Mucosa of descending colon (tissue), 3 donors: ENCODE measurements at regions not wholly inside any gene's neighbourhood (a gene's known extent, or its start where the extent isn't known, plus 50 kb on each side); places are given as distances from the start of the nearest gene placed in this dataset.

Experiments
- ATAC-seq: fragments of 200-7000 bp; cut with Tn5 transposase; one replicate; pipeline ENCODE4 v1.9.1; 2020; ENCODE audit warnings: mild to moderate bottlenecking, moderate library complexity
- DNase-seq, 3 donors: peaks; one replicate each; pipeline ENCODE4 v3.0.0-alpha.2; 2020
- H3K36me3 ChIP-seq: fragments of 200-600 bp; one replicate; pipeline ENCODE4 v1.8.0; 2021; ENCODE audit warnings: low read depth, mild to moderate bottlenecking
- H3K4me1 ChIP-seq: fragments of 200-600 bp; one replicate; pipeline ENCODE4 v1.8.0; 2021; ENCODE audit warnings: low read depth, mild to moderate bottlenecking
- H3K4me3 ChIP-seq: fragments of 200-600 bp; one replicate; pipeline ENCODE4 v1.8.0; 2021; ENCODE audit warnings: mild to moderate bottlenecking
- H3K9me3 ChIP-seq: fragments of 200-600 bp; one replicate; pipeline ENCODE4 v1.8.0; 2021; ENCODE audit warnings: mild to moderate bottlenecking
- intact Hi-C, 2 donors: fragments of 100-400 bp; cut with DNase I in 1 of 2; cut with micrococcal nuclease in 1 of 2; formaldehyde crosslinking; loops; one replicate each; pipeline versions ENCODE4 v1.11.0 to v1.11.1; 2022; cut with DNase I, micrococcal nuclease
- TF ChIP-seq, protein P1 (sequence below): fragments of 200-600 bp; IDR thresholded peaks from one replicate; pipeline ENCODE4 v1.8.0; 2022; ENCODE audit warnings: antibody characterized with exemption, mild to moderate bottlenecking
- donor health status: DM: no; HTN: no; CAD: no; lungs with moderate emphysema.
- donor health status: DM: no; HTN: no; CAD: no.
- donor health status: DM: no; HTN: yes; CAD: no.

DNA sequence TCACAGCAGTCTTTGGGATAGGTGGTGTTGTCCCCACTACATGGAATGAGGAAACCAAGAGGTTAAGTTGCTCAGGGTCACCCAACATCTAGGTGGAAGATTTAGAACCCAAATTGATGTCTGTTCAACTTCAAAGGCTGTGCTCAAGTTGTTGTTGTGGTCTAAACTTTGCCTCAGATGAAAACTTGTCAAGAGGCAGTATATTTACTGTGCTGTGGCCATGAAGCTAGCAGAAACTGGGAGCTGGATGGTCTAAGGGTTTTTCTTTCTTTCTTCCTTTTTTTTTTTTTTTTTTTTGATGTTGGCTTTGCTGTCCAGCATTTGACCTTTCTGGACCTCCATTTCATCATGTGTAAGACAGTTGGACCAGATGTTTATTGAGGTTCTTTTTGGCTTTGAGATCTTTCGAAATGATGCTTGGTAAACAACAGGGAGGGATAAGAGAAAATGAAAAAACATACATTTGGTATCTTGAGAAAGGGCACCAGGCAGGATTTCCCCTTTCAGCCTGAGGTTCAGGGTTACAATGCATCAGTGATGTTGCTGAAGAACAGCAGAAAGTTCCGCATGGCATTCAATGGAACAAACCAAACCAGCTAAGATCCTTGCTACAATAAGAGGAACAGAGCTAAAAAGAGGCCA is 166.2 kb upstream of the RPS6KA3 start:
- H3K4me3 ChIP-seq, result no peak overlapping the region
- H3K9me3 ChIP-seq, result no peaks in the 10 kb centered on the region
- H3K4me1 ChIP-seq, result no peaks in the 10 kb centered on the region
- no peak for DNase-seq
- TF ChIP-seq, protein P1, sequence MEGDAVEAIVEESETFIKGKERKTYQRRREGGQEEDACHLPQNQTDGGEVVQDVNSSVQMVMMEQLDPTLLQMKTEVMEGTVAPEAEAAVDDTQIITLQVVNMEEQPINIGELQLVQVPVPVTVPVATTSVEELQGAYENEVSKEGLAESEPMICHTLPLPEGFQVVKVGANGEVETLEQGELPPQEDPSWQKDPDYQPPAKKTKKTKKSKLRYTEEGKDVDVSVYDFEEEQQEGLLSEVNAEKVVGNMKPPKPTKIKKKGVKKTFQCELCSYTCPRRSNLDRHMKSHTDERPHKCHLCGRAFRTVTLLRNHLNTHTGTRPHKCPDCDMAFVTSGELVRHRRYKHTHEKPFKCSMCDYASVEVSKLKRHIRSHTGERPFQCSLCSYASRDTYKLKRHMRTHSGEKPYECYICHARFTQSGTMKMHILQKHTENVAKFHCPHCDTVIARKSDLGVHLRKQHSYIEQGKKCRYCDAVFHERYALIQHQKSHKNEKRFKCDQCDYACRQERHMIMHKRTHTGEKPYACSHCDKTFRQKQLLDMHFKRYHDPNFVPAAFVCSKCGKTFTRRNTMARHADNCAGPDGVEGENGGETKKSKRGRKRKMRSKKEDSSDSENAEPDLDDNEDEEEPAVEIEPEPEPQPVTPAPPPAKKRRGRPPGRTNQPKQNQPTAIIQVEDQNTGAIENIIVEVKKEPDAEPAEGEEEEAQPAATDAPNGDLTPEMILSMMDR, result no peak
- no peak for ATAC-seq
- H3K36me3 ChIP-seq, result no peaks in the 10 kb centered on the region
- intact Hi-C loops, result no loop called here

- Histone ChIP-seq H3K4me1 (no peaks in the 10 kb centered on the region), H3K4me3 (no peak overlapping the region), H3K9me3 (no peaks in the 10 kb centered on the region), H3K36me3 (no peaks in the 10 kb centered on the region)
- intact Hi-C loops, result no loop called here
- ATAC-seq, result no peak
- DNase-seq, result no peak
- TF ChIP-seq, protein P1, result no peak
These were observed 165.3 kb upstream of the RPS6KA3 start for GRCh38 chrX:20432048-20432447.

GRCh38 chrX:20431486-20431885 is 164.8 kb upstream of the RPS6KA3 start:
- H3K4me3 ChIP-seq, result no peak overlapping the region
- intact Hi-C loops, result no loop called here
- H3K9me3 ChIP-seq, result no peaks in the 10 kb centered on the region
- no peaks in the 10 kb centered on the region for H3K4me1 ChIP-seq
- H3K36me3 ChIP-seq, result no peaks in the 10 kb centered on the region
- TF ChIP-seq, protein P1, result no peak
- ATAC-seq (no peak), DNase-seq (no peak)

- no peaks in the 10 kb centered on the region for H3K36me3 ChIP-seq
- ATAC-seq, result no peak
These were observed 160.6 kb upstream of the RPS6KA3 start for GRCh38 chrX:20427173-20427770.

DNA sequence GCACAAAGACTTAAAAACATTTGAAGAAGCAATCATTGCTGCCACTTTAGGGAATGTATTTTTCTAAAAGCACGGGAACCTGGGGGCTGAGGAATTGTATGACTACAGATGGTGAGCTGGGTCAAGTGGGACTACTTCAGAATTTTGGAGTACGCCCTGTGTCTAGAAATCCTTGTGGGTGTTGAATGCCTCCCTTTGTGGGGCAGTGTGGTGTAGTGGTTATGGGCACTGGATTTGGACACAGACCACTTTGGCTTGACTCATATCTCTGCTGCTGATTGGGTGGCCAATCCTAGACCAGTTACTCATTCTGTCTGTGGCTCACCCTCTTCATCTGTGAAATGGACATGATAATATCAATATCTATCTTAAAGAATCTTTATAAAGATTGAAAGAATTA is 155.0 kb upstream of the RPS6KA3 start:
- H3K36me3 ChIP-seq, result no peaks in the 10 kb centered on the region
- intact Hi-C loops, result no loop called here
- ATAC-seq (no peak), DNase-seq (no peak)
- H3K4me1 ChIP-seq, result no peaks in the 10 kb centered on the region
- no peaks in the 10 kb centered on the region for H3K9me3 ChIP-seq
- TF ChIP-seq, protein P1, result no peak
- no peak overlapping the region for H3K4me3 ChIP-seq

More at GRCh38 chrX:20427173-20427770, 160.6 kb upstream of the RPS6KA3 start:
- no peaks in the 10 kb centered on the region for H3K4me1 ChIP-seq
- intact Hi-C loops, result no loop called here
- DNase-seq, result no peak
- TF ChIP-seq, protein P1, result no peak
- H3K9me3 ChIP-seq, result no peaks in the 10 kb centered on the region
- no peak overlapping the region for H3K4me3 ChIP-seq
